ENCODE measurements at regions not wholly inside any gene's neighbourhood (a gene's known extent, or its start where the extent isn't known, plus 50 kb on each side); places are given as distances from the start of the nearest gene placed in this dataset.

DNA sequence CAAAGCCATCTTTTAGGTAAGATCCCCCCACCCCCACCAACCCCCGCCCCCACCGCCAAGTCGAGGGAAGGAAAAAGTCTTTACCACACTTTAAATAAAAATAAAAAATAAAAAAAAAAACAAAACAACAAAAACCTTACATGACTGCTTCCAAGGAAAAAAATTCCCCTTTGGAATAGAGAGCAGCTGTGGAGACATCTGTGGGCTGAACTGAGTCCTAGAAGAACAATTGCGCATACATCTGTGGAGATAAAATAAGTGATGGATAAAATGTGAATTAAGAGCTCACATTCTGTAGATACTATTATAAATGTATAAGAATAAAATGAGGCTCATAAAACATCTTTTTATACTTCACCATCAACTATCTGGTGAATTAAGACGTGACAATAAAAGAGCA lies 601.7 kb upstream of the AGTR1 start:
- no peaks in the 10 kb centered on the region for H3K36me3 ChIP-seq (ENCODE audit: insufficient read depth, low read length)
- no peak overlapping the region for H3K9ac ChIP-seq (ENCODE audit: low read length)
- TF ChIP-seq EZH2 (IDR thresholded peaks at IDR 0.05; ENCODE audit: borderline replicate concordance, insufficient read depth, low read length, poor library complexity, severe bottlenecking) (no peak), CTCF (IDR thresholded peaks at IDR 0.05; ENCODE audit: poor library complexity, severe bottlenecking) (no peak), MXI1 (conservative IDR thresholded peaks at IDR 0.05; ENCODE audit: poor library complexity, severe bottlenecking) (no peak), EP300 (conservative IDR thresholded peaks at IDR 0.05; ENCODE audit: poor library complexity, severe bottlenecking) (no peak), RAD21 (conservative IDR thresholded peaks at IDR 0.05) (no peak), SMC3 (conservative IDR thresholded peaks at IDR 0.05; ENCODE audit: poor library complexity) (no peak), TAF1 (IDR thresholded peaks at IDR 0.05; ENCODE audit: low read depth) (no peak), POLR2AphosphoS5 (IDR thresholded peaks at IDR 0.05) (no peak)
- TF ChIP-seq, protein P1, sequence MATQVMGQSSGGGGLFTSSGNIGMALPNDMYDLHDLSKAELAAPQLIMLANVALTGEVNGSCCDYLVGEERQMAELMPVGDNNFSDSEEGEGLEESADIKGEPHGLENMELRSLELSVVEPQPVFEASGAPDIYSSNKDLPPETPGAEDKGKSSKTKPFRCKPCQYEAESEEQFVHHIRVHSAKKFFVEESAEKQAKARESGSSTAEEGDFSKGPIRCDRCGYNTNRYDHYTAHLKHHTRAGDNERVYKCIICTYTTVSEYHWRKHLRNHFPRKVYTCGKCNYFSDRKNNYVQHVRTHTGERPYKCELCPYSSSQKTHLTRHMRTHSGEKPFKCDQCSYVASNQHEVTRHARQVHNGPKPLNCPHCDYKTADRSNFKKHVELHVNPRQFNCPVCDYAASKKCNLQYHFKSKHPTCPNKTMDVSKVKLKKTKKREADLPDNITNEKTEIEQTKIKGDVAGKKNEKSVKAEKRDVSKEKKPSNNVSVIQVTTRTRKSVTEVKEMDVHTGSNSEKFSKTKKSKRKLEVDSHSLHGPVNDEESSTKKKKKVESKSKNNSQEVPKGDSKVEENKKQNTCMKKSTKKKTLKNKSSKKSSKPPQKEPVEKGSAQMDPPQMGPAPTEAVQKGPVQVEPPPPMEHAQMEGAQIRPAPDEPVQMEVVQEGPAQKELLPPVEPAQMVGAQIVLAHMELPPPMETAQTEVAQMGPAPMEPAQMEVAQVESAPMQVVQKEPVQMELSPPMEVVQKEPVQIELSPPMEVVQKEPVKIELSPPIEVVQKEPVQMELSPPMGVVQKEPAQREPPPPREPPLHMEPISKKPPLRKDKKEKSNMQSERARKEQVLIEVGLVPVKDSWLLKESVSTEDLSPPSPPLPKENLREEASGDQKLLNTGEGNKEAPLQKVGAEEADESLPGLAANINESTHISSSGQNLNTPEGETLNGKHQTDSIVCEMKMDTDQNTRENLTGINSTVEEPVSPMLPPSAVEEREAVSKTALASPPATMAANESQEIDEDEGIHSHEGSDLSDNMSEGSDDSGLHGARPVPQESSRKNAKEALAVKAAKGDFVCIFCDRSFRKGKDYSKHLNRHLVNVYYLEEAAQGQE (IDR thresholded peaks at IDR 0.05; ENCODE audit: borderline replicate concordance): no peak
- no peaks in the 10 kb centered on the region for H3K9me2 ChIP-seq (ENCODE audit: insufficient read depth, low read length)
- no peak overlapping the region for H3K4me3 ChIP-seq (ENCODE audit: low read length)
- no peaks in the 10 kb centered on the region for H3K27me3 ChIP-seq (ENCODE audit: insufficient read depth, low read depth, low read length)
- no peak overlapping the region for H3K27ac ChIP-seq (ENCODE audit: low read length)
- H3K9me3 ChIP-seq (ENCODE audit: low read length): no peaks in the 10 kb centered on the region
- H3K79me2 ChIP-seq (replicated peaks; ENCODE audit: insufficient read depth, low read length): no peaks in the 10 kb centered on the region
- H3F3A ChIP-seq (ENCODE audit: insufficient read depth, low read length, poor library complexity, severe bottlenecking): no peaks in the 10 kb centered on the region
- H4K20me1 ChIP-seq (ENCODE audit: insufficient read depth): no peaks in the 10 kb centered on the region
- no peak overlapping the region for H2AFZ ChIP-seq (ENCODE audit: low read depth, low read length)
- no peak overlapping the region for H3K4me2 ChIP-seq (ENCODE audit: low read length)

DNA sequence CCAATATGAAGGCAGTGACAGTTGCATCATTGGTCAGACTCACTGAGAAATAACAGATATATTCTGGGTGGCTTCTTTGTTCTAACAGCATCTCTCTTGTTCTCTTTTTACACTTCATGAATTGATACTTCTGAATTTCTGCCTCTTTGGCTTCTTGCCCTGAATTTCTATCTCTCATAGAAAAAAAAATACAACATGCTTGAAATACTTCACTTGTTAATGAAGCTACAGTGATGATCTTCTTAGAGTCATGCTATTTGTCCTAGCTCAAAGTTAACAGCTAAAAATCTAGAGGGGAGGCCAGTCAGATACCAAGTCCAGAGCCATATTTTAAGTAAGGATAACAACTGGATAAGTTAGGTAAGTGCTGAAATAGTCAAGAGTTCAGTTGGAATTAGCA lies 597.2 kb upstream of the AGTR1 start:
- H2AFZ ChIP-seq (ENCODE audit: low read depth, low read length): no peak overlapping the region
- H4K20me1 ChIP-seq (ENCODE audit: insufficient read depth): no peaks in the 10 kb centered on the region
- H3K9me2 ChIP-seq (ENCODE audit: insufficient read depth, low read length): no peaks in the 10 kb centered on the region
- no peaks in the 10 kb centered on the region for H3K36me3 ChIP-seq (ENCODE audit: insufficient read depth, low read length)
- H3K79me2 ChIP-seq (replicated peaks; ENCODE audit: insufficient read depth, low read length): no peaks in the 10 kb centered on the region
- no peak overlapping the region for H3K4me2 ChIP-seq (ENCODE audit: low read length)
- TF ChIP-seq TAF1 (IDR thresholded peaks at IDR 0.05; ENCODE audit: low read depth) (no peak), MXI1 (conservative IDR thresholded peaks at IDR 0.05; ENCODE audit: poor library complexity, severe bottlenecking) (no peak), EP300 (conservative IDR thresholded peaks at IDR 0.05; ENCODE audit: poor library complexity, severe bottlenecking) (no peak)
- no peaks in the 10 kb centered on the region for H3K9me3 ChIP-seq (ENCODE audit: low read length)
- no peaks in the 10 kb centered on the region for H3F3A ChIP-seq (ENCODE audit: insufficient read depth, low read length, poor library complexity, severe bottlenecking)
- no peak overlapping the region for H3K27ac ChIP-seq (ENCODE audit: low read length)
- H3K9ac ChIP-seq (ENCODE audit: low read length): no peak overlapping the region
- H3K27me3 ChIP-seq (ENCODE audit: insufficient read depth, low read depth, low read length): no peaks in the 10 kb centered on the region
- H3K4me3 ChIP-seq (ENCODE audit: low read length): no peak overlapping the region

DNA sequence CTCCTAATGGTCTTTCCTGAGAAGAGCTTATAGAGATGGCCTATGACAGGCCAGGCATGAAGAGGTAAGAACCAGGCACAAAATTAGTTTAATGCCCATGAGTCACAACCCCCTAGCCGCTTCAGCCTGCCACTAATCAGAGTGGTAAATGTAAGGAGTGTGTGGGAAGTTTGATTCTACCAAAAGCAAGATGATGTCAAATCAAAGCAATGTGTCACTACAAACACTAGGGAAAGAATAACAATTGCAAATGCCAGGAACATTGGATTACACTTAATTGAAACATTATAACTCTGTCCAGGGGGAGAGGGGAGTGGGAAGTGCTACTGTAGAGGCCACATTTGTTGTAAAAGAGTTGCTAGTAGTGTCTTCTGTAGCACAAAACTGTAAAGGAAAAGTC lies 596.6 kb upstream of the AGTR1 start:
- H3K27me3 ChIP-seq (ENCODE audit: insufficient read depth, low read depth, low read length): no peaks in the 10 kb centered on the region
- TF ChIP-seq, protein P1 (IDR thresholded peaks at IDR 0.05; ENCODE audit: borderline replicate concordance): no peak
- TF ChIP-seq CTCF (IDR thresholded peaks at IDR 0.05; ENCODE audit: poor library complexity, severe bottlenecking) (no peak), TAF1 (IDR thresholded peaks at IDR 0.05; ENCODE audit: low read depth) (no peak), MXI1 (conservative IDR thresholded peaks at IDR 0.05; ENCODE audit: poor library complexity, severe bottlenecking) (no peak), SMC3 (conservative IDR thresholded peaks at IDR 0.05; ENCODE audit: poor library complexity) (no peak), RAD21 (conservative IDR thresholded peaks at IDR 0.05) (no peak), POLR2AphosphoS5 (IDR thresholded peaks at IDR 0.05) (no peak), EP300 (conservative IDR thresholded peaks at IDR 0.05; ENCODE audit: poor library complexity, severe bottlenecking) (no peak), EZH2 (IDR thresholded peaks at IDR 0.05; ENCODE audit: borderline replicate concordance, insufficient read depth, low read length, poor library complexity, severe bottlenecking) (no peak)
- H3K4me2 ChIP-seq (ENCODE audit: low read length): no peak overlapping the region
- H3K9me3 ChIP-seq (ENCODE audit: low read length): no peaks in the 10 kb centered on the region
- H4K20me1 ChIP-seq (ENCODE audit: insufficient read depth): no peaks in the 10 kb centered on the region
- H3K27ac ChIP-seq (ENCODE audit: low read length): no peak overlapping the region
- H3F3A ChIP-seq (ENCODE audit: insufficient read depth, low read length, poor library complexity, severe bottlenecking): no peaks in the 10 kb centered on the region
- no peak overlapping the region for H3K9ac ChIP-seq (ENCODE audit: low read length)
- no peaks in the 10 kb centered on the region for H3K36me3 ChIP-seq (ENCODE audit: insufficient read depth, low read length)
- H3K9me2 ChIP-seq (ENCODE audit: insufficient read depth, low read length): no peaks in the 10 kb centered on the region
- H3K4me3 ChIP-seq (ENCODE audit: low read length): no peak overlapping the region
- no peaks in the 10 kb centered on the region for H3K79me2 ChIP-seq (replicated peaks; ENCODE audit: insufficient read depth, low read length)
- H2AFZ ChIP-seq (ENCODE audit: low read depth, low read length): no peak overlapping the region
